GM19324 (cell line): ENCODE measurements at regions not wholly inside any gene's neighbourhood (a gene's known extent, or its start where the extent isn't known, plus 50 kb on each side); places are given as distances from the start of the nearest gene placed in this dataset.

ENCODE experiments used
- ATAC-seq: cut with Tn5 transposase; IDR thresholded peaks from one replicate; pipeline ENCODE4 v1.9.1; 2021; ENCODE audit warnings: mild to moderate bottlenecking, moderate library complexity; ENCODE audit not compliant: unreplicated experiment, low FRiP score

DNA sequence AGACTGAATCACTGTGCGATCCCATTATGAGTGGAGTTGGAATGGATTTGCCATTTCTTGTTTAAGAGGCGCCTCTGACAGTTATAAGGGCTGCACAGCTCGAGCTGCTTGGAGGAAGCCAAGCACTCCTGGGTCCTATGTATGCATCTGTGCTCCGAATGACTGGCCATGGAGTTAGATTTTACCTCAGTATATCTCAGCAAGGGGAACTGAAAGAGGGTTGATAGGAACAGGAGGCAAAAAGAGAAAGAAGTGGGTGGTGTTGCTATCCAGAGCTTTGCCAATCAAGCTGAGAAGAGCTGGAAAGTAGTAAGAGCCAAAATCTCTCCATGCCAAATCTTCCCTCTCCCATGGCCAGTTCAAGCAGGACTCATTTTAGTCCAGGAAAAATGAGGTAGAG lies 632.0 kb upstream of the KIRREL3 start:
- no peak for ATAC-seq

- ATAC-seq = no peak
Measured at GRCh38 chr11:127631974-127632373, 631.4 kb upstream of the KIRREL3 start.

GRCh38 chr11:127629200-127629599 lies 628.6 kb upstream of the KIRREL3 start:
- no peak for ATAC-seq

GRCh38 chr11:127628458-127628785 lies 627.9 kb upstream of the KIRREL3 start:
- ATAC-seq = no peak

- no peak for ATAC-seq
Measured at GRCh38 chr11:127627629-127628457, 627.3 kb upstream of the KIRREL3 start.

- no peak for ATAC-seq
Measured at GRCh38 chr11:127627204-127627603, 626.6 kb upstream of the KIRREL3 start.

DNA sequence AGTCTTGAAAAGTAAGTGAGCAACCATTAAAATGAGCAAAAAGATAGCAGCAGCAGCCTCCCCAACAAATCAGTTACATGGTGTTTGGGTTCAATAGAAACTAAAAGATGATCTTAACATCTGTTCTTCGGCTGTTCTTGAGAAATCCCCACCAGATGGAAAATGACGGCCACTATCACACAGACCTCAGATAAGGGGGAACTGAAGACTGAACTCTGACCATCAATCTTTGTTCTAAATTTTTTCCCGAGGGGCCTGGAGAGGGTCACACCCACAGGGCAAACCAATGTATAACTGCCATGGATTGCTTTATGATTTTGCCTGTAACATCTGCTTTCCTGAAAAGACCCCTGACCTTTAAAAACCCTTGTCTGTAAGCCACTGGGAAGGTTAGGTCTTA lies 624.8 kb upstream of the KIRREL3 start:
- ATAC-seq = no peak

DNA sequence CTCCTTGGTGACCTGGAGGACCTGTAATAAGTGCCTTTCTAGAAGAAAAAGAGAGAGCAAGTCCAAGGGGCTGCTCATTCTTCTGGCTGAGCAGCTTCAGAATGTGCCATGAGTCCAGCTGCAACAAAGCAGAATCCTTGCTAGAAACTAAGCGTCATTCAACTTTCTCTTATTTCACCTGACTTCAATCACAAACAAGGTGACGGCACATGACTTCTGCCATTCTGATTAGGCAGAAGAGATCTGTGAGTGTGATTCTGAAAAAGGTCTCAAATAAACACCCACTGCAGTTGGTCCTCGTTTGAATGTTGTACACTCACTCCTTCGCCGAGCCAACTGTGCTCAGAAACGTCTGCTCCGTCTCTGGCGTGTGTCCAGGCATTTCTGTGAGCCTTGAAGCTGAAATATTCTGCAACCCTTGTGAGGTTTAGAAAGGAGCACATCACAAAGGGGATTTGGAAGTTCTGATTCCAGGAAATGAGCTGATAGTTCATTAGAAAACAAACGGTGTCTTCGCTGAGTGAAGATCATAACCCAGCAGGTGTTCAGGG lies 623.8 kb upstream of the KIRREL3 start:
- ATAC-seq = no peak

GRCh38 chr11:127622686-127623085 lies 622.1 kb upstream of the KIRREL3 start:
- ATAC-seq = no peak

GRCh38 chr11:127620671-127621070 lies 620.1 kb upstream of the KIRREL3 start:
- no peak for ATAC-seq

- no peak for ATAC-seq
Measured at GRCh38 chr11:127619946-127620345, 619.4 kb upstream of the KIRREL3 start.

DNA sequence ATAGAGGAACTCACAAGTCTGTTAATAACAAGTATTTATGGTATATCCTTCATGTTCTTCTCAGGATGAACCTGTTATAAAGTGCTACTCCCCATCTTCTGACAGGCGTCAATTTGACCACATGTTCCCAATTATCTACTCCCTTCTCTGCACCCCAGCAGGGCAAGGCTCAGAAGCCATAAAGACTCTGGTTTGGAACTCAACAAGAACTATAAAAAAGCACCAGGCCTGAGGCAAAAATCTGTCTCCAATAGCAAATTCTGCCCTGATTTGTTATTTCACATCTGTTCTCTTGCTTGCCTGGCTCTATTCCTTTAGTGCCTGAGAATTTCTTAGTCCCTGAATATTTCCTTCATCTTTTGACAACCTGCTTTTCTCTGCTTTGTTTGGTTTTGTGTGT lies 618.2 kb upstream of the KIRREL3 start:
- no peak for ATAC-seq

GRCh38 chr11:127616158-127616557 lies 615.6 kb upstream of the KIRREL3 start:
- ATAC-seq = no peak

DNA sequence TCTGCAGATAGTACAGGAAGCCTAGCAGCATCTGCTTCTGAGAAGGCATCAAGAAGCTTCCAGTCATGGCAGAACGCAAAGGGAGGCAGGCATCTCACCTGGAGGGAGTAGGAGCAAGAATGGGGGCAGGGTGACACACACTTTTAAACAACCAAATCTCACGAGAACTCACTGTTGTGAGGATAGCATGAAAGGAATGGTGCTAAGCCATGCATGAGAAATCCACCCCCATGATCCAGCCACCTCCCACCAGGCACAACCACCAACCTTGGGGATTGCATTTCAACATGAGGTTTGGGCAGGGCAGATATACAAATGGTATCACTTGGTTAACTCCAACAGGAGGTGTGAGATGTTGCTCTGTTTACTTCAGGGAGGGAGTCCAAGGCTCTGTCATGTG lies 612.0 kb upstream of the KIRREL3 start:
- ATAC-seq = no peak

GRCh38 chr11:127609025-127609773 lies 608.6 kb upstream of the KIRREL3 start:
- ATAC-seq = no peak

DNA sequence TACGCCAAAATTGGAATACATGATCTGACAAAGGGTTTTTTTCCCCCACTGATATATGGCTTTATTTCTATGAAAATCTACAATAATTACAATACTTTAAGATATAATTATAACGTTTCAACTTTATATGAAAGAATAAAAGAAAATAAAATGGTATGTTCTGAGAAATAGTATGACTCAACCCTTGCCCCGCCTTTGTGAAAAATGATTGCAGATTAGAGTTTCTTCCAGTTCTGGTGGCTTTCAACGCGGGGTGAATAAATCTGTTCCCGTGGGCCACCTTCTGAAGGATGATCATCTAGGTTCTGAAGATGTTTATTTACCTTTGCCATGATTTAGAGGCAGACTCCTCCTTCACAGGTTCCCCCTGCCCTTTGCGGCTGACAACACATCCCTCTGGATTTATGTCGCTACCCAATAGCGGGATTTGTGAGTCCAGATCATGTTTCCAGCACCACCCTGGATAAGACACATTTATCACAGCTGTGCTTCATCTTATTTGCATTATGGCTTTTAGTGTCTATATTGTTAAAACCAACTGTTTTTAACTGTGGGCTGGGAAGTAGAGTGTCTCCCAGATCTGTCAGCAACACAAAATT lies 607.0 kb upstream of the KIRREL3 start:
- no peak for ATAC-seq

DNA sequence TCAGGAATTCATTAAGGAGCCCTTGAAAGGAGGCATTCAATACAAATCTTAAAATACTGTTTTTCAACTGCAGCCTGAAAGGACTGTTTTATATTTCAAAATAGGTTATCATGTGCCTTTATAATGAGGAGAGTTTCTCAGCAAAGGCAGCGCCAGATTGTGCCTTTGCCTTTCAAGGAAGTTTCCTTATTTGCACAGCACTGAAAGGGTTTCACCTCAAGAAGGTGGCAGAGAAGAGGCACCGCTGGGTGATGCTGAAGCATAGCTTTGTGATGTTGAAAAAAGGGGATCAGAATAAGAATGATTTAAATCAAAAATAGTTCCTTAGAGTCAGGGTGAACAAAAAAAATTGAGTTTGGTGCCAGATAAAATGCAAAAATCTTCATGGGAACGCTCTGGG lies 601.0 kb upstream of the KIRREL3 start:
- no peak for ATAC-seq

DNA sequence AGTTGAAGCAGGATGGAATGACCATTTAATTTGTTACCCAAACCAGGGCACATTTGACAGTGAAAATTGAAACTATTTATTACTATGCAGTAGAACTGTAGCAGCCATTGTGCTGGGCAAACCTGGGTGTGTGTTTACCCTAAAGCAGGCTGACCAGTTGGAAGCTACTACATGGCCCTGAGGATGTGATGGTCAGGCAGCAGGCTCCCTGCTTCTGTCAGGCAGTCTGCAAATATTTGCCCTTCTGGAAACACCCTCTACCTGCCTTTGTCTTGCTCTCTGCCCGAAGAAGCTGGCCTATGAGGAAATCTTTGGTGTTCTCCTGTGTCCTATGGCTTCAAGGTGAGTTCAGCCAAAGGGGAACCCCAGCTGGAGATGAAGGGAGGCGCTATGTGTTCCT lies 600.1 kb upstream of the KIRREL3 start:
- no peak for ATAC-seq

- no peak for ATAC-seq
Measured at GRCh38 chr11:127598476-127598875, 597.9 kb upstream of the KIRREL3 start.

DNA sequence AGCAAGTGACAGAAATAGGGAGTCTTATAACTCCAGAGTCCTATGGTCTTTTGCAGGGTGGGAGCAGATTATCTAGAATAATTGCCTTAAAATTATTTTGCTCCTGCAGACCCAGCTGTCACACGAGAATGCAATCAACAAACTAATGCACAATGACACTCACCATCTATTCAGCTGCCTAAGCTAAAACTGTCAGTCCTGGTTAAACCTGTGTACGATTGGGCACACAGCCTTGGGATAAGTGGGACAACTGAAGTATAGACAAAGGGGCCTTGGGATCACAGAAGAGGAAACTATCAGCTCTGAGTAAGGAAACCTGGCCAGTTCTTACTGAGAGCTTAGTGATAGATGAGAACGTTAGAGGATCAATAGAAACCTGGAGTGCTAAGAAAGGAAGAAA lies 595.9 kb upstream of the KIRREL3 start:
- ATAC-seq = no peak

- no peak for ATAC-seq
Measured at GRCh38 chr11:127592371-127592770, 591.8 kb upstream of the KIRREL3 start.
